ENCODE measurements at regions not wholly inside any gene's neighbourhood (a gene's known extent, or its start where the extent isn't known, plus 50 kb on each side); places are given as distances from the start of the nearest gene placed in this dataset.

DNA sequence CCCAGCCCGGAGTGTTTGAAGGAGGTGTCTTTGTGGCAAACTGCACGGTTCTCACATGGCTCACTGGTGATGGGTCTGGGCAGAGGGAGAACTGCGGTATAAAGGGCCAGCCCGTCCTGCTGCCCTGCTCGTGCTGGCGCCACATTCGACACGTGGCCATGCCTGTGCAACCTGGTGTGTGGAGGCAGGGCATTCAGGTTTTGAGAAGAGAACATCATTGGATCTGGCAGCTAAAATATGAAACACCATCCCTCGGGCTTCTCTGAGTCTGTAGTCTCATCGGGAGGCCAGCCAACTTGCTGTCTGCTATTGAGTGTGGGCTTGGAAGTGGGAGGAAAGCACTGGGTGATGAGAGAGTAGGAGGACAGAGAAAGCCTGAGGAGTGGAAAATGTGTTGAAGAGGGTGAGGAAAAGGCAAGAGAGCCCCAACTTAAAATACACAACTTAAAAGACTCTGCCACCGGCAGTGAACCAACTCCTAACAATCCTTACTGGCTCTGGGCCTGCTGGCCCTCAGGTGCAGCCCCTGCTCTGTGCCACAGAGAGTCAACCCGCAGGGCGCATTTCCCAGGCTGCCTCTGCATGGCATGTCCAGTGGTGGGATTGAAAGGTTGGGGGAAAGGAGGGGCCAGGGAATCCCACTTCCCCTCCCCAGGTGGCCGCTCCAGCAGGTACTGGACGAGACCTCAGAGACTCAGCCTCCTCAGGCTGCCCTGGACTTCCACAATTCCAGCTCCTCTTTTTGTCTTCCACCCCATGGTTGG lies 112.7 kb upstream of the DLX2 start:
- DNase-seq (ENCODE audit: extremely low spot score) = no peak
- TF ChIP-seq, protein P1, sequence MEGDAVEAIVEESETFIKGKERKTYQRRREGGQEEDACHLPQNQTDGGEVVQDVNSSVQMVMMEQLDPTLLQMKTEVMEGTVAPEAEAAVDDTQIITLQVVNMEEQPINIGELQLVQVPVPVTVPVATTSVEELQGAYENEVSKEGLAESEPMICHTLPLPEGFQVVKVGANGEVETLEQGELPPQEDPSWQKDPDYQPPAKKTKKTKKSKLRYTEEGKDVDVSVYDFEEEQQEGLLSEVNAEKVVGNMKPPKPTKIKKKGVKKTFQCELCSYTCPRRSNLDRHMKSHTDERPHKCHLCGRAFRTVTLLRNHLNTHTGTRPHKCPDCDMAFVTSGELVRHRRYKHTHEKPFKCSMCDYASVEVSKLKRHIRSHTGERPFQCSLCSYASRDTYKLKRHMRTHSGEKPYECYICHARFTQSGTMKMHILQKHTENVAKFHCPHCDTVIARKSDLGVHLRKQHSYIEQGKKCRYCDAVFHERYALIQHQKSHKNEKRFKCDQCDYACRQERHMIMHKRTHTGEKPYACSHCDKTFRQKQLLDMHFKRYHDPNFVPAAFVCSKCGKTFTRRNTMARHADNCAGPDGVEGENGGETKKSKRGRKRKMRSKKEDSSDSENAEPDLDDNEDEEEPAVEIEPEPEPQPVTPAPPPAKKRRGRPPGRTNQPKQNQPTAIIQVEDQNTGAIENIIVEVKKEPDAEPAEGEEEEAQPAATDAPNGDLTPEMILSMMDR (IDR thresholded peaks at IDR 0.05; ENCODE audit: control extremely low read depth, extremely low read depth, low read depth, missing control alignments) = no peak
- ChIA-PET POLR2A (no interaction called here), CTCF (interaction anchor here (1.0 kb wide), 1 partner anchor 11 kb away, joined by 3 read pairs; no protein-coding TSS in a partner anchor)

DNA sequence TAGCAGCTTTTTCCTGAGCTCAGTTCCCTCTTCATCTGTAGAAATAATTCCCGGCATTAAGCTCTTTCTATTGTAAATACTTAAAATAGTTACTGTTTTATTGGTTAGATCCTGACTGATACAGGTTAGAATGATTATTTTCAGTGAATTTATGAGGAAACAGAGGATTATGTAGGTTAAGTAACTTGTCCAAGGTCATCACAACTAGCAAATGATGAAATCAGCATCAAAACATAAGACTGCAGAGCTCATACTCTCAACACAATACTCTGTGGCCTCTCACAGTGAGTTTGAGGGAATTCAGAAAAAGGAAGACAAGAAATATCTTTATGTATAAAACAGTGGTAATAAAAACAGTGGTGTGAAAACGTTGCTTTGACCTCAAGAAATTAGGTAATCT lies 113.2 kb upstream of the DLX2 start:
- TF ChIP-seq, protein P1 (IDR thresholded peaks at IDR 0.05; ENCODE audit: control extremely low read depth, extremely low read depth, low read depth, missing control alignments) = no peak
- POLR2A ChIA-PET = no interaction called here
- CTCF ChIA-PET = interaction anchor here (1.0 kb wide), 1 partner anchor 12 kb away, joined by 3 read pairs; no protein-coding TSS in a partner anchor

GRCh38 chr2:172216477-172216876 lies 113.8 kb upstream of the DLX2 start:
- POLR2A ChIA-PET = no interaction called here
- TF ChIP-seq, protein P1 (IDR thresholded peaks at IDR 0.05; ENCODE audit: control extremely low read depth, extremely low read depth, low read depth, missing control alignments) = no peak
- CTCF ChIA-PET = interaction anchor here (1.0 kb wide), 1 partner anchor 22 kb away, joined by 3 read pairs; no protein-coding TSS in a partner anchor
- DNase-seq (ENCODE audit: extremely low spot score) = no peak

More for the DNA sequence above, 113.2 kb upstream of the DLX2 start:
- DNase-seq (ENCODE audit: extremely low spot score) = no peak

- ChIA-PET CTCF (no interaction called here), POLR2A (no interaction called here)
- DNase-seq (ENCODE audit: extremely low spot score) = no peak
- TF ChIP-seq, protein P1 (IDR thresholded peaks at IDR 0.05; ENCODE audit: control extremely low read depth, extremely low read depth, low read depth, missing control alignments) = no peak
Observed at GRCh38 chr2:172219201-172219600, 116.5 kb upstream of the DLX2 start.

DNA sequence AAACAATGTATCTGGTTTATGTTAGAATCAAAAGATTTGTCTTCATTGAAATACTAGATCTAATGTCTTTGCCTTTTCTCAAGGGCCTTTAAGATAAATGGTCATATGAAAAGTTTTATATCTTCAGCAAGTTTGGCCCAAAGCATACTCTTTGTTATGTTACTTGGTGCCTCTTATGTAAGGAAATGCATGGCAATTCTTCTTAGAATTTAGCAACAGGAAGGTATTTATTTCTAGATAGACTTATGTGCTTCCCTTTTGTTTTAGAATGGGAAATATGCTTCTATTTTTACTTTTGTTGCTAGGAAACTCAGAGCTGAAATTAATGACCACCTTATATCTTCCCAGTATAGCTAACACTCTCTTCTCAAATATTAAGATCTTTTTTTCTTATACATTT lies 117.4 kb upstream of the DLX2 start:
- CTCF ChIA-PET = interaction anchor here (1.5 to 2.0 kb wide), 3 partner anchors 12 to 242 kb away, joined by 4 read pairs; no protein-coding TSS in a partner anchor
- TF ChIP-seq, protein P1 (IDR thresholded peaks at IDR 0.05; ENCODE audit: control extremely low read depth, extremely low read depth, low read depth, missing control alignments) = no peak
- no peak for DNase-seq (ENCODE audit: extremely low spot score)
- POLR2A ChIA-PET = no interaction called here

DNA sequence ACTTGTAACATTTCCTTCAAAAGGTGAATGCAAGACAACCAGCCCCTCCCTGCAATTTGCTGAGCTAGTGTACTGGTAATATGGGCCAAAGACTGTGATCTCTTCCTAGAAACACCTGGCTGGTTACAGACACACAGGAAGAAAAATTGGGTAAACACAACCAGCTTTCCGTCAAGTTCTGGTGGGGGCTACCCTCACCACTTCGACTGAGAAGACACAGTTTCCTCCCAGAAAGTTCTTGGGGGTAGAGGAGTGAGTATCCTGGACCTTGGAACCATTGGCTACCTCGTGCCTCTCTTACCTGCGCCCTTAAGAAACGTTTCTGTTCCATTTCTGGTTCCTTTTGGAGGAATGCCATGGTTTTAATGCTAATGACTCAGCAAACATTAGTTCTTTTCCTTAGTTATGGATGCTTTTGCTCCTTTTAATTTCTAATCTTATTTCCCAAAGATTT lies 120.9 kb upstream of the DLX2 start:
- ChIA-PET POLR2A (no interaction called here), CTCF (interaction anchor here (0.7 to 1.6 kb wide), 2 partner anchors 27 to 130 kb away, joined by 3 read pairs; no protein-coding TSS in a partner anchor)
- DNase-seq (ENCODE audit: extremely low spot score) = no peak
- TF ChIP-seq, protein P1 (IDR thresholded peaks at IDR 0.05; ENCODE audit: control extremely low read depth, extremely low read depth, low read depth, missing control alignments) = no peak
